Heart left ventricle (tissue), 16 donors: ENCODE measurements at regions not wholly inside any gene's neighbourhood (a gene's known extent, or its start where the extent isn't known, plus 50 kb on each side); places are given as distances from the start of the nearest gene placed in this dataset.
A peak's percentile ranks its signal among the peaks of the same experiment; 100 is the strongest.

ENCODE experiments used
- ATAC-seq, 4 donors: fragments of 200-7000 bp; cut with Tn5 transposase; one replicate each; pipeline ENCODE4 v1.9.1; 2020 to 2022; ENCODE audit warnings: moderate library complexity in 4 of 4, mild to moderate bottlenecking in 3 of 4, moderate number of reproducible peaks in 1 of 4
- DNase-seq, 5 donors: peaks; one replicate each; pipeline ENCODE4 v3.0.0-alpha.2; 2020
- H3K27ac ChIP-seq, 12 donors: fragments of 200-600 bp; sonication (generic) in 4 of 12; one replicate each; pipeline versions ENCODE4 v1.5.0 to v1.8.0; 2016 to 2022; ENCODE audit warnings: mild to moderate bottlenecking in 2 of 12
- H3K27me3 ChIP-seq, 9 donors: fragments of 200-600 bp; sonication (generic) in 2 of 9; one replicate each; pipeline versions ENCODE4 v1.5.1 to v1.8.0; 2016 to 2022; ENCODE audit warnings: mild to moderate bottlenecking in 3 of 9
- H3K36me3 ChIP-seq, 9 donors: fragments of 200-600 bp; sonication (generic) in 2 of 9; one replicate each; pipeline versions ENCODE4 v1.5.0 to v1.8.0; 2018 to 2022; ENCODE audit warnings: mild to moderate bottlenecking in 2 of 9
- H3K4me1 ChIP-seq, 12 donors: fragments of 200-600 bp; sonication (generic) in 4 of 12; one replicate each; pipeline versions ENCODE4 v1.5.0 to v1.8.0; 2016 to 2022; ENCODE audit warnings: mild to moderate bottlenecking in 3 of 12
- H3K4me3 ChIP-seq, 12 donors: fragments of 200-600 bp; sonication (generic) in 4 of 12; one replicate each; pipeline versions ENCODE4 v1.5.0 to v1.8.0; 2017 to 2022; ENCODE audit warnings: mild to moderate bottlenecking in 9 of 12, moderate library complexity in 4 of 12
- H3K9me3 ChIP-seq, 12 donors: fragments of 200-600 bp; sonication (generic) in 4 of 12; one replicate each; pipeline versions ENCODE4 v1.5.0 to v1.8.0; 2016 to 2022; ENCODE audit warnings: mild to moderate bottlenecking in 1 of 12
- CTCF ChIP-seq, 12 donors: fragments of 200-600 bp; sonication (generic) in 4 of 12; IDR thresholded peaks; one replicate each; pipeline versions ENCODE4 v1.5.0 to v1.8.0; 2018 to 2022; ENCODE audit warnings: antibody characterized with exemption in 12 of 12, mild to moderate bottlenecking in 5 of 12
- POLR2A ChIP-seq, 2 donors: fragments of 450-650 bp; IDR thresholded peaks; one replicate each; pipeline ENCODE4 v1.6.1; 2017; ENCODE audit warnings: antibody characterized with exemption in 2 of 2, mild to moderate bottlenecking in 2 of 2, moderate library complexity in 2 of 2
- WGBS, 4 donors: extraction: QIAGEN DNeasy Blood & Tissue Kit in 2 of 4; methylation state at CpG; one replicate each; pipeline versions ENCODE4 v1.1.5 to v1.1.7; 2013 to 2018; 5-methylcytosine and 5-hydroxymethylcytosine counted together
- intact Hi-C, 10 donors: fragments of 100-400 bp; cut with DNase I; formaldehyde crosslinking; loops; one replicate each; pipeline versions ENCODE4 v1.11.1 to v1.14.2; 2022
- donor health status: ischemic (EF 13 %, LVEDD 7.1; RV severe dilation, severe dysfunction).
- donor health status: healthy with polysubstance abuse.
- donor health status: DM: no; HTN: yes; CAD: no.
- donor health status: DM: no; HTN: no; CAD: no.
- donor health status: ischemic (EF 25% LVEDD 6.9; RV normal size, moderate dysfunction).
- donor health status: ischemic (EF 25% LVEDD 5.7; RV mildly dilated, moderate dysfunction).
- donor health status: healthy.
- donor health status: DM: yes; HTN: yes; CAD: no.
- donor health status: ischemic (EF 35%, LVEDD 5.7; RV mildly dilated, moderate dysfunction).
- donor health status: nonischemic (EF 11% LVEDD 7.7; RV severe dilation, severe dysfunction).
- donor health status: DM: yes; HTN: yes; CAD: no.
- donor health status: PGD.
- donor health status: ischemic (EF 29% LVEDD 5.4; RV normal size, mild dysfunction).
- donor health status: nonischemic (EF 23%, LVEDD 6.1; RV moderate dilation, normal function).

DNA sequence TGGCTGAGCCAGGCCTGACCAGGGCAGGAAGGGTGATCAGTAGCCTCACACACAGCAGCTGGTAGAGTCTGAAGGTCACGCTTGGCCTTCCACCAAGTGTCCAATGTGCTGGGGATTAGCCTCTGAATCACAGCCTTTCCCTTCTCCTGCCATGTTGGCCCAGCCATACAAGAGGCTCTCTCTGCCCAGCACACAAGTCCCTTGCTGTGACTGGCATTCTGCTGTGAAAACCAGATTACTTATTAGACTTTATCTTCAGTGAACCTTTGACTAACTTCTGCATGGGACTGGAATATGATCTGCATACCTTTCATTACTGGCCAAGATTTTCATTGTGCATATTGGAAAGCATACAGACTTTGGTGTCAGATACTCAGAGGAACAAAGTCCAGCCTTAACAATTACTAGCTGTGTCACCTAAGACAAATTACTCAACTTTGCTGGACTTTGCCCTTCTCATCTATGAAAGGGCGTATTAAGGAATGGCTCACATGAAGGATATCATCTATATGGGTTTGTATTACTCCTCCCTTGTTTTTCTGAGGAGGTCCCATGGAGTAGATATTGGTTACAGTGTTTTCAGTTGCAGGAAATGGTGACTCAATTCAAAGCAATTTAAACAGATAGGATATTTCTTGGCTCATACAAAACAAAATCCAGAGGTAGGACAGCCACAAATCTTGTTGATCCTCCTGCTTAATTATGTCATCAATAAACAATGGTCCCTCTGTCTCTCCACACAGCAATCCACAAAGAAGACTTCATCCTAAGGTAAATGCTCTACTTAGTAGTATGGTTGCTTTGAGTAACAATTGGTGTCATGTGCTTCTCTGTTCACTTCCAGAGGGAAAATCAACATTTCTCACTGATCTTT lies 99.6 kb downstream of the DYRK2 start:
- no peaks in the 10 kb centered on the region for H3K9me3 ChIP-seq
- H3K4me3 ChIP-seq = no peak overlapping the region
- peak overlapping the region in 4 of 12 donors; percentile 3 to 33 (median 14) for H3K27ac ChIP-seq
- peak in 1 of 5 donors; percentile 59 for DNase-seq
- peak; percentile 28 to 79 (median 60) for ATAC-seq
- intact Hi-C loops = loop anchor here in 1 of 10 donors (2.0 kb wide), 1 partner anchor 27 kb away; no protein-coding TSS in a partner anchor
- H3K27me3 ChIP-seq = no peaks in the 10 kb centered on the region
- H3K36me3 ChIP-seq = no peaks in the 10 kb centered on the region
- 89 to 97% (median 96%) methylated on average over 2 of the region's 2 CpGs for WGBS, 4 donors
- TF ChIP-seq CTCF (IDR thresholded peaks at IDR 0.05) (no peak), POLR2A (IDR thresholded peaks at IDR 0.05) (no peak)
- H3K4me1 ChIP-seq = peaks cover 0 to 13% (median 3%) of the 10 kb centered on the region in 12 donors

DNA sequence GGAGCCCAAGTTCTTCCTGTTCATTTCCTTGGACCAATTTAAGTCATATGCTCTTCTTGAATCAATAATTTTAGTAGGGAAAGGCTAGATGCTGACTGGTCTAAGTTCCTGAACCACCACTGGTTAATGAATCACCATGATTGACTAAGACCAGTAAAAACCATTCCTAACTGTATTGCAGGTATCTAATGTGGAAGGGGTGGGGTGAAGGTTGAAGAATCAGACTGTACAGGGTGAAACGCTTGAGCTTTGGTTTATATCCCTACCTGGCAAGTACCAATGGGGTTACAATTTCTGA lies 100.1 kb downstream of the DYRK2 start:
- H3K4me1 ChIP-seq = peaks cover 0 to 19% (median 5%) of the 10 kb centered on the region in 12 donors
- DNase-seq (no peak), ATAC-seq (no peak)
- no peaks in the 10 kb centered on the region for H3K36me3 ChIP-seq
- WGBS, 4 donors = 86 to 95% (median 93%) methylated on average over 1 of the region's 1 CpG
- no peaks in the 10 kb centered on the region for H3K9me3 ChIP-seq
- H3K4me3 ChIP-seq = no peak overlapping the region
- TF ChIP-seq CTCF (IDR thresholded peaks at IDR 0.05) = no peak
- no peak for TF ChIP-seq POLR2A (IDR thresholded peaks at IDR 0.05)
- H3K27me3 ChIP-seq = no peaks in the 10 kb centered on the region
- H3K27ac ChIP-seq = no peak overlapping the region
- intact Hi-C loops = no loop called here

DNA sequence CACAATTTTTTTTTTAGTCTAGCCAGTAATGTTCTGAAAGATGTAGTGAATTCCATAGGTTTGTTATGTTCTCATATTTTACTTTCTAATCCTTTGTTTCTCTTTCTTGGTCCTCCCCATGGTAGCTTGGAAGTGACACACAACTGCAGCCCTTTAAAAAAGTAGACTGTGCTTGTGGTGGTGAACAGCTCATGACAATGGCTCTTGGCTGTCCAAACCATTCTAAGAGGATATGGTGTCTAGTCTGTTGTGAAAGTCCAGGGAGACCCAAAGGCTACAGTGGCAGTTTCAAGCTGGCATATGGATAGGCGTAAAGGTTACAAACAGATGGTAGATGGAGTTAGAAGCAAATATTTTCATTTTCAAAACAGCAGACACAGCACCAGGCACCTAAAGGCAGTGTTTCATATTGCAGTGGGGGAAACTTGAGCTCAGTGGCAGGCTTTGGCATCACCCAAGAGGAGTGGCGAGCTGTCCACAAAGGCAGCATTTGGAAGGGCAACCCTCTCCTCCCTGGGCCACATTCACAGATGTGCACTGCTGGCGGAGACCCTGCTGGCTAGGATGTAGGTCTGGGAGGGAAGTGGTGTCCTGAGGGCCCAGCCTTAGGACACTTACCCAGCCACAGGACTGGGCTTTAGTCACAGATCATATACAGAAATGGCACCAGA lies 102.1 kb downstream of the DYRK2 start:
- no peaks in the 10 kb centered on the region for H3K9me3 ChIP-seq
- 93 to 100% (median 97%) methylated on average over 2 to 3 of the region's 3 CpGs for WGBS, 4 donors
- intact Hi-C loops = loop anchor here in 1 of 10 donors (10.0 kb wide), 1 partner anchor 96 kb away; no protein-coding TSS in a partner anchor
- DNase-seq (no peak), ATAC-seq (no peak)
- peaks cover 0 to 39% (median 7%) of the 10 kb centered on the region in 12 donors for H3K4me1 ChIP-seq
- H3K27ac ChIP-seq = no peak overlapping the region
- no peaks in the 10 kb centered on the region for H3K27me3 ChIP-seq
- H3K36me3 ChIP-seq = no peaks in the 10 kb centered on the region
- no peak overlapping the region for H3K4me3 ChIP-seq
- TF ChIP-seq CTCF (IDR thresholded peaks at IDR 0.05) (no peak), POLR2A (IDR thresholded peaks at IDR 0.05) (no peak)

- WGBS, 4 donors = 68 to 81% (median 71%) methylated on average over 6 of the region's 6 CpGs
Observed at GRCh38 chr12:67751381-67751928, 102.9 kb downstream of the DYRK2 start.

More at GRCh38 chr12:67751381-67751928, 102.9 kb downstream of the DYRK2 start:
- Histone ChIP-seq H3K27ac (peak overlapping the region in 1 of 12 donors; percentile 8), H3K4me3 (no peak overlapping the region), H3K36me3 (no peaks in the 10 kb centered on the region), H3K27me3 (no peaks in the 10 kb centered on the region), H3K9me3 (no peaks in the 10 kb centered on the region), H3K4me1 (peaks cover 0 to 40% (median 7%) of the 10 kb centered on the region in 12 donors)
- intact Hi-C loops = loop anchor here in 1 of 10 donors (10.0 kb wide), 1 partner anchor 97 kb away; no protein-coding TSS in a partner anchor
- DNase-seq = no peak
- TF ChIP-seq CTCF (IDR thresholded peaks at IDR 0.05) = no peak
- TF ChIP-seq POLR2A (IDR thresholded peaks at IDR 0.05) = no peak
- ATAC-seq = no peak
